GM18909 (cell line): ENCODE measurements at regions not wholly inside any gene's neighbourhood (a gene's known extent, or its start where the extent isn't known, plus 50 kb on each side); places are given as distances from the start of the nearest gene placed in this dataset.

Experiments
- ATAC-seq: cut with Tn5 transposase; IDR thresholded peaks from one replicate; pipeline ENCODE4 v1.9.1; 2021; ENCODE audit warnings: mild to moderate bottlenecking; ENCODE audit not compliant: unreplicated experiment, poor library complexity

DNA sequence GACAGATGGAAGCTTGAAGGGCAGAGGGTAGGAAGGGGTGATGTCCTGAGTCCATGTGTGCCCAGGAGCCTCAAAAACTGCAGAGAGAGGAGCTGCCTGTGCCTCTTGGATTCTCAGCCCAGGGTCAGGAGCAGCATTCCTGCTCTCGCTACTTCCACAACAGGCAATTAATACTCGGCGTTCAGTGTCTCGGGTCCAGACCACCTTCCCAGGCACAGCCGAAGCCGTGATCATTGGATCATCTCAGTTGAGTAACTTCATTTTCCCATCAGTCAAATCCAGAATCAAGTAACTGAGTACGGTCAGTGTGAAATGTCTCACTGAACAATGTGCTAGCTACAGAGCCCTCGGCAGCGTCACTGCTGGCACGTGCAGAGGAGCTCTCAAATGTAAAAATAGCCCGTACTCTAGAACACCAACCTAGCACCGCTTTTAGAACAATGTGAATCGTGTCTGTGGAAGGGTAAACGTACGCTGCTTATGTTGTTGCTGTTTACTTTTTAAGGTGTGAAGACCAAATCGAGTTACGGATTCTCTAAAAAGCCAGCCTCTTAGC, 63.5 kb upstream of the IRX4 start:
- ATAC-seq = no peak

DNA sequence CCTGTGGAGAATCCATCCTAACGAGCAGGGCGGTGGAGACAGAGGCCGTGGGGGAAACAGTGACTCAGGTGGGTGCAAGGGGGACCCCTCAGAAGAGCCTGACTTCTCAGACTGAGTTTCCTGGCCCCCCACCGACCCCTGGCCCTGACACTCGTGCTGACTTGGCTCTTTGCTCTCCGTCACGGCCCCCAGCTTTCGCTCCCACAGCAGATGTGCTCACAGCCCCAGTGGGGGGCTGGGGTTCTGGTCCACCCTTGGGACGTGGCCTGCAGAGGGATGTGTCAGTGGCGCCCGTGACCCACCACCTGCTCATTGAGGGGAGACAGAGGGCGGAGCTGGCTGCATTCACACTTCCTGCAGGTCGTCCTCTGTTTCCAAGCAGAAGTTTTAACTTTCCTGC, 62.9 kb upstream of the IRX4 start:
- no peak for ATAC-seq

- ATAC-seq = no peak
Measured at GRCh38 chr5:1944408-1944807, 61.7 kb upstream of the IRX4 start.

GRCh38 chr5:1943481-1943880, 60.8 kb upstream of the IRX4 start:
- ATAC-seq = no peak

- no peak for ATAC-seq
Measured at GRCh38 chr5:1942630-1943029, 59.9 kb upstream of the IRX4 start.

- ATAC-seq = no peak
Measured at GRCh38 chr5:1942158-1942557, 59.4 kb upstream of the IRX4 start.

GRCh38 chr5:1939256-1939655, 56.5 kb upstream of the IRX4 start:
- ATAC-seq = no peak

DNA sequence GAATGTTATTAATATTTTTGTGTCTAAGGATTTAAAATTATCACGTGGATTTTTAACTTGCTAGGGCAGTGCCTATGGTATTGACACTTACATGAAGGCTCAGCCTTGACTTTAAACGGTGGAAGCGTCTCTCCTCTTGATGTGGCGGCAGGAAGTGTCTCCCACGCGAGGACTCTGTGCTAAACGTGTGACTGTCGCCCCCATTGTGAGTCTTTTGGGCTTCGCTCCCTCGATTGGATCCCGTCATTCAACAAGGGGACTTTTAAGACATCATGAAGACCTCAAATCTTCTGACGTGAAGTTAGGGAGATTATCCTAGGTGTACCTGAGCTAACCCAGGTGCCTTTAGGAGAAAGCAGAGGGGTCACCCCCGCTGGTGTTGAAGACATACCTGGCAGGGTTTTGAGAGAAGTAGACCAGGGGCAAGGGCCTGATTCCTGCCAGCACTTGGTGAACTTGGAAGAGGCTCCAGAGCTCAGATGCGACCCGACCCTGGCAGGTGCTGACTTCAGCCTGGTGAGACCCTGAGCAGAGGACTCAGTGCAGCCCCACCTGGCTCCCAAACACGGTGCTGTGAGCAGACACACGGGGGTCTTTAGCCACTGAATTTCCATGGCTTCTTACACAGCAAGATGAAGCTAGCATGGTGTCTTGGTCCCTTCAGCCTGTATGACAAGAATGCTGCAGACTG, 55.7 kb upstream of the IRX4 start:
- no peak for ATAC-seq

GRCh38 chr5:1937590-1937989, 54.9 kb upstream of the IRX4 start:
- ATAC-seq = no peak

DNA sequence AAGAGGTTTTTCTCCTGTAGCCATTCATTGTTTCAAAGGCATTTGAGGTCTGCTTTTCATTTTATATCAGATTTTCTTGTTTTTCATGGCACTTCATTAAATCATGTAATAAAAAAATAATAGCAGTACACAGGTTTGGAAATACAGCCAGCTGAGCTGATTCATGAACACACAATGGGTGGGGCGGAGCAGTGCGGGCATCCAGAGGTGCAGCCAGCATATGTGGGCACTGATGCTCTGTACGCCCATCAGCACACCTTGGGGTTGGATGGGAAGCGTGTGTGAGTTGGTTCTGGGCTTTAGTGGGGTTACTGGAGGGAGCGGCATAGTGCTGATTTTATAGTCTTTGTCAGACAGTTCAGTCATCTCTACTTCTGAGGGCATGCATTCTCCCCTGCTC, 54.2 kb upstream of the IRX4 start:
- ATAC-seq = no peak

- ATAC-seq = no peak
Measured at GRCh38 chr5:1936413-1936812, 53.7 kb upstream of the IRX4 start.

GRCh38 chr5:1934801-1935429, 52.2 kb upstream of the IRX4 start:
- no peak for ATAC-seq

DNA sequence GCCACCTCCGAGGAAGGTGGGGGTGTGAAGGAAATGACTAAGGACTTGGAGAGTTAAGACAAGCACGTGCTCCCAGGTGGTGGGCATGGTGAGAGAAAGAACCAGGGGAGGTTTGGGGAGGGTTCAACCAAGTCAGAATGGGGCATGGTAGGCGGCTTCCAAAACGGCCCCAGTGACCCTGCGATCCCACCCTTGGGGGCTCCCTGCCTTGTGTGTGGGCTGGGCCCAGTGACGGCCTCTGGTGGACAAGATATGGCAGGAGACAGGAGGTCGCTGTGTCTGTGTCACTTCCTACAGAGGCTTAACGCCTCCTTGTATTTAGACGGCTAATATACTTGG, 51.3 kb upstream of the IRX4 start:
- no peak for ATAC-seq

DNA sequence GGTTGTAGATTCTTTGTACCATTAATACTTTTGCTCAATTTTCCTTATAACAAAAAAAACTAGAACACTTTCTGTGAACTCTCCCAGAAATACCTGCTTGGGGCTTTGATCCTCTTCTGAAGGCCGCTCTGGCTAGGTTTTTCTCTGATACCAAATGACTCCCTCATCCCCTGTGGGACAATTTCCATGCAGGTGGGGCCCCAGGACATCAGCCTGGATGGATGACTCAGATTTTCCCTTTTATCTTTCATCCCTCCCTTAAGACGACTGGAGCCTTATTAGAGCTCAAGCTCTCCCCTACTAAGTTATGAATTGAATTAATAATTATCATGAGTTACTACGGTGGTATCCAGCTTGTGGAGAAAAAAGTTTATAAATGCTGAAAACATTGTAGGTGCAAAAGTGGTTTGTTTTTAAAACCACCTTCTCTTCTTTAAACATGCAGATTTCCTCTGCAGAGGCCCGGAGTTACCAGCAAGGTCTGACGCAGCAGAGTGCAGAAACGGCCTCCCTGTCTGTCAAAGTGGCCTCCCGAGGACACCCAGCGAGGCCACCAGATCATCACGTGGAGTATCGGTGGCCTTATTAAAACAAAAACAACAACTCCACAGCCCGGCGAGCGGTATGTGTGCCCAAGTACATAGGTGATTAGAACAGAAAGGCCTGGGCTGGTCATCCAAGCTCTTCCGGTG, 50.8 kb upstream of the IRX4 start:
- no peak for ATAC-seq
